CD4-positive, alpha-beta T cell treated with Interleukin-10 for 1 hour (primary cell): ENCODE measurements at regions not wholly inside any gene's neighbourhood (a gene's known extent, or its start where the extent isn't known, plus 50 kb on each side); places are given as distances from the start of the nearest gene placed in this dataset.
"Not testable (repeated sequence)": the region's sequence is repeated elsewhere in the genome, so short reads cannot be mapped to it uniquely, and the experiment has no call there.

Source experiments
- DNase-seq: peaks from one replicate; pipeline ENCODE4 v3.0.0-alpha.2; 2020

GRCh38 chr13:76330761-76331160, 555.4 kb downstream of the KCTD12 start:
- no peak for DNase-seq

GRCh38 chr13:76329866-76330580, 556.2 kb downstream of the KCTD12 start:
- no peak for DNase-seq

GRCh38 chr13:76329004-76329403, 557.2 kb downstream of the KCTD12 start:
- no peak for DNase-seq

- no peak for DNase-seq
These were observed 559.9 kb downstream of the KCTD12 start for GRCh38 chr13:76326343-76326742.

- DNase-seq: no peak
These were observed 566.3 kb downstream of the KCTD12 start for GRCh38 chr13:76319921-76320320.

- DNase-seq: no peak
These were observed 569.1 kb downstream of the KCTD12 start for GRCh38 chr13:76316998-76317527.

- DNase-seq: no peak
These were observed 571.7 kb downstream of the KCTD12 start for GRCh38 chr13:76314495-76314894.

- DNase-seq: no peak
These were observed 579.1 kb downstream of the KCTD12 start for GRCh38 chr13:76307142-76307541.

- DNase-seq: no peak
These were observed 585.5 kb downstream of the KCTD12 start for GRCh38 chr13:76300688-76301087.

GRCh38 chr13:76297331-76297730, 588.9 kb downstream of the KCTD12 start:
- DNase-seq: no peak

GRCh38 chr13:76296751-76297150, 589.5 kb downstream of the KCTD12 start:
- DNase-seq: no peak

- DNase-seq: not testable (repeated sequence)
These were observed 591.2 kb downstream of the KCTD12 start for GRCh38 chr13:76295020-76295419.

GRCh38 chr13:76293751-76294150, 592.5 kb downstream of the KCTD12 start:
- DNase-seq: no peak

- no peak for DNase-seq
These were observed 592.9 kb downstream of the KCTD12 start for GRCh38 chr13:76293346-76293745.

- DNase-seq: no peak
These were observed 593.5 kb downstream of the KCTD12 start for GRCh38 chr13:76292726-76293125.

- no peak for DNase-seq
These were observed 594.2 kb downstream of the KCTD12 start for GRCh38 chr13:76292031-76292430.

- no peak for DNase-seq
These were observed 596.6 kb downstream of the KCTD12 start for GRCh38 chr13:76289558-76289957.

- DNase-seq: no peak
These were observed 600.0 kb downstream of the KCTD12 start for GRCh38 chr13:76286178-76286577.

- no peak for DNase-seq
These were observed 600.7 kb downstream of the KCTD12 start for GRCh38 chr13:76285463-76285862.

- DNase-seq: not testable (repeated sequence)
These were observed 606.4 kb downstream of the KCTD12 start for GRCh38 chr13:76279766-76280165.

GRCh38 chr13:76271728-76272232, 614.4 kb downstream of the KCTD12 start:
- no peak for DNase-seq

- DNase-seq: not testable (repeated sequence)
These were observed 617.9 kb downstream of the KCTD12 start for GRCh38 chr13:76268307-76268706.

- DNase-seq: no peak
These were observed 619.0 kb downstream of the KCTD12 start for GRCh38 chr13:76267216-76267615.

GRCh38 chr13:76266561-76266960, 619.6 kb downstream of the KCTD12 start:
- no peak for DNase-seq

- DNase-seq: no peak
These were observed 614.1 kb downstream of the LMO7 start for GRCh38 chr13:76250211-76250610.
